NCI-H1048 (cell line): ENCODE measurements at regions not wholly inside any gene's neighbourhood (a gene's known extent, or its start where the extent isn't known, plus 50 kb on each side); places are given as distances from the start of the nearest gene placed in this dataset.

Experiments used
- DNase-seq: peaks from one replicate; lab custom pipeline; 2025; lab: John Stamatoyannopoulos, UW

- no peak for DNase-seq
Observed at GRCh38 chr10:8543361-8544056, 489.0 kb downstream of the GATA3 start.

GRCh38 chr10:8544057-8544380, 489.5 kb downstream of the GATA3 start:
- no peak for DNase-seq

- no peak for DNase-seq
Observed at GRCh38 chr10:8544500-8544899, 490.0 kb downstream of the GATA3 start.

GRCh38 chr10:8554574-8554973, 500.1 kb downstream of the GATA3 start:
- no peak for DNase-seq

GRCh38 chr10:8556321-8556720, 501.8 kb downstream of the GATA3 start:
- DNase-seq, result no peak

GRCh38 chr10:8563478-8563877, 509.0 kb downstream of the GATA3 start:
- no peak for DNase-seq

- DNase-seq, result no peak
Observed at GRCh38 chr10:8566737-8567136, 512.2 kb downstream of the GATA3 start.

GRCh38 chr10:8568401-8568800, 513.9 kb downstream of the GATA3 start:
- DNase-seq, result no peak

GRCh38 chr10:8575620-8576019, 521.1 kb downstream of the GATA3 start:
- no peak for DNase-seq

- no peak for DNase-seq
Observed at GRCh38 chr10:8576281-8576680, 521.8 kb downstream of the GATA3 start.

- DNase-seq, result no peak
Observed at GRCh38 chr10:8576911-8577310, 522.4 kb downstream of the GATA3 start.

- DNase-seq, result no peak
Observed at GRCh38 chr10:8577686-8578085, 523.2 kb downstream of the GATA3 start.

- no peak for DNase-seq
Observed at GRCh38 chr10:8581521-8582225, 527.2 kb downstream of the GATA3 start.

- no peak for DNase-seq
Observed at GRCh38 chr10:8583096-8583495, 528.6 kb downstream of the GATA3 start.

GRCh38 chr10:8584666-8585065, 530.2 kb downstream of the GATA3 start:
- DNase-seq, result no peak

GRCh38 chr10:8586504-8586903, 532.0 kb downstream of the GATA3 start:
- no peak for DNase-seq

GRCh38 chr10:8588135-8588534, 533.6 kb downstream of the GATA3 start:
- DNase-seq, result no peak

GRCh38 chr10:8590518-8590917, 536.0 kb downstream of the GATA3 start:
- DNase-seq, result no peak

GRCh38 chr10:8591640-8592039, 537.2 kb downstream of the GATA3 start:
- no peak for DNase-seq

GRCh38 chr10:8594176-8594575, 539.7 kb downstream of the GATA3 start:
- DNase-seq, result no peak

- DNase-seq, result no peak
Observed at GRCh38 chr10:8594711-8595110, 540.2 kb downstream of the GATA3 start.

GRCh38 chr10:8595140-8595539, 540.7 kb downstream of the GATA3 start:
- no peak for DNase-seq

- DNase-seq, result no peak
Observed at GRCh38 chr10:8596929-8597472, 542.5 kb downstream of the GATA3 start.

GRCh38 chr10:8600192-8600591, 545.7 kb downstream of the GATA3 start:
- no peak for DNase-seq
